Gastrocnemius medialis (tissue), 4 donors: ENCODE measurements at regions not wholly inside any gene's neighbourhood (a gene's known extent, or its start where the extent isn't known, plus 50 kb on each side); places are given as distances from the start of the nearest gene placed in this dataset.

ENCODE experiments used
- POLR2A ChIP-seq, 2 donors: fragments of 450-650 bp; IDR thresholded peaks; one replicate each; pipeline ENCODE4 v1.6.1; 2017; ENCODE audit warnings: antibody characterized with exemption in 2 of 2, mild to moderate bottlenecking in 2 of 2, moderate library complexity in 2 of 2
- TF ChIP-seq, protein P1 (sequence below), 5 experiments: fragments of 450-650 bp in 3 of 5; fragments of 200-600 bp in 2 of 5; sonication (generic) in 2 of 5; IDR thresholded peaks in 4 of 5; conservative IDR thresholded peaks in 1 of 5; 1 replicate in 4 of 5; 2 replicates in 1 of 5; pipeline ENCODE4 v1.5.1; 2016 to 2019; ENCODE audit warnings: antibody characterized with exemption in 5 of 5, mild to moderate bottlenecking in 3 of 5, moderate library complexity in 3 of 5

DNA sequence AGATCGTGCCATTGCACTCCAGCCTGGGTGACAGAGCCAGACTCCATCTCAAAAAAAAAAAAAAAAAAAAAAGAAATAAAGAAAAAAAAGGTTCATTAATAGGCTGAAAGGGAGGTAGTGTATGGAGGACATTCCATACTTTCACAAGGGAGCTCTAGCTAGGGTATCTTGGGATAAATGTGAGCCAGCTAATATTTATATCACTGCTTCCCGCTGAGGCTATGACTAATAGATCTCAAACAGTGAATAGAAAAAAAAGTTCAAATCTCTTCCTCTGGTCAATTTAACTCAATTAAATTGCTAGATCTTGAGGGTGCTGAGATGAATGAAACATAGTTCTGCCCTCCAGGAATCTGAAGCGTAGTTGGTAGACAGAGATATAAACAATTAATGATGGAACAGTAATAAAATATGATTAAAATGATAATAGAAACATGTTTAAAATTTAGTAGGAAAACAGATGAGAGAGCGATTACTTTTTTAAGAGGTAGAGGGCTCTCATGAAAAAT lies 55.7 kb upstream of the SHISA3 start:
- TF ChIP-seq, protein P1, sequence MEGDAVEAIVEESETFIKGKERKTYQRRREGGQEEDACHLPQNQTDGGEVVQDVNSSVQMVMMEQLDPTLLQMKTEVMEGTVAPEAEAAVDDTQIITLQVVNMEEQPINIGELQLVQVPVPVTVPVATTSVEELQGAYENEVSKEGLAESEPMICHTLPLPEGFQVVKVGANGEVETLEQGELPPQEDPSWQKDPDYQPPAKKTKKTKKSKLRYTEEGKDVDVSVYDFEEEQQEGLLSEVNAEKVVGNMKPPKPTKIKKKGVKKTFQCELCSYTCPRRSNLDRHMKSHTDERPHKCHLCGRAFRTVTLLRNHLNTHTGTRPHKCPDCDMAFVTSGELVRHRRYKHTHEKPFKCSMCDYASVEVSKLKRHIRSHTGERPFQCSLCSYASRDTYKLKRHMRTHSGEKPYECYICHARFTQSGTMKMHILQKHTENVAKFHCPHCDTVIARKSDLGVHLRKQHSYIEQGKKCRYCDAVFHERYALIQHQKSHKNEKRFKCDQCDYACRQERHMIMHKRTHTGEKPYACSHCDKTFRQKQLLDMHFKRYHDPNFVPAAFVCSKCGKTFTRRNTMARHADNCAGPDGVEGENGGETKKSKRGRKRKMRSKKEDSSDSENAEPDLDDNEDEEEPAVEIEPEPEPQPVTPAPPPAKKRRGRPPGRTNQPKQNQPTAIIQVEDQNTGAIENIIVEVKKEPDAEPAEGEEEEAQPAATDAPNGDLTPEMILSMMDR (IDR thresholded peaks at IDR 0.05 in 4 of 5, conservative IDR thresholded peaks at IDR 0.05 in 1 of 5) = no peak
- TF ChIP-seq POLR2A (IDR thresholded peaks at IDR 0.05) = no peak
